H9 (cell line): ENCODE measurements at regions not wholly inside any gene's neighbourhood (a gene's known extent, or its start where the extent isn't known, plus 50 kb on each side); places are given as distances from the start of the nearest gene placed in this dataset.

Experiments used
- DNase-seq: peaks from one replicate; pipeline ENCODE4 v3.0.0-alpha.2; 2017
- H2AFZ ChIP-seq: one replicate; pipeline ENCODE4 v1.6.1; 2013; ENCODE audit warnings: mild to moderate bottlenecking, low read length, control low read depth, moderate library complexity
- H2AK5ac ChIP-seq: 2 replicates; pipeline ENCODE4 v1.6.1; 2013; ENCODE audit warnings: low read length, control low read depth, mixed read lengths; ENCODE audit not compliant: insufficient read length
- H2BK120ac ChIP-seq: one replicate; pipeline ENCODE4 v1.6.1; 2013; ENCODE audit warnings: low read depth, mild to moderate bottlenecking, low read length, control low read depth, inconsistent platforms; ENCODE audit not compliant: poor library complexity, severe bottlenecking
- H2BK12ac ChIP-seq: 2 replicates; pipeline ENCODE4 v1.6.1; 2013; ENCODE audit warnings: low read length, control low read depth, mixed read lengths, low read depth; ENCODE audit not compliant: insufficient read length
- H2BK15ac ChIP-seq: 2 replicates; pipeline ENCODE4 v1.6.1; 2013; ENCODE audit warnings: low read depth, low read length, control low read depth
- H2BK20ac ChIP-seq: one replicate; pipeline ENCODE4 v1.6.1; 2013; ENCODE audit warnings: low read depth, mild to moderate bottlenecking, low read length, control low read depth, inconsistent platforms; ENCODE audit not compliant: poor library complexity, severe bottlenecking
- H2BK5ac ChIP-seq: 2 replicates; pipeline ENCODE4 v1.6.1; 2013; ENCODE audit warnings: low read length, control low read depth, mixed read lengths; ENCODE audit not compliant: insufficient read length
- H3K14ac ChIP-seq: 2 replicates; pipeline ENCODE4 v1.6.1; 2013; ENCODE audit warnings: low read length, control low read depth; ENCODE audit not compliant: insufficient read depth
- H3K18ac ChIP-seq: 2 replicates; pipeline ENCODE4 v1.6.1; 2013; ENCODE audit warnings: low read depth, mild to moderate bottlenecking, mixed read lengths, low read length, control low read depth; ENCODE audit not compliant: insufficient read length
- H3K23ac ChIP-seq: 2 replicates; pipeline ENCODE4 v1.6.1; 2013; ENCODE audit warnings: low read length, control low read depth, mixed read lengths, low read depth; ENCODE audit not compliant: insufficient read length
- H3K23me2 ChIP-seq: 2 replicates; pipeline ENCODE4 v1.6.1; 2013; ENCODE audit warnings: low read depth, mild to moderate bottlenecking, mixed read lengths, low read length, control low read depth; ENCODE audit not compliant: insufficient read length, poor library complexity, severe bottlenecking
- H3K27ac ChIP-seq: 2 replicates; pipeline ENCODE4 v1.5.1; 2013; ENCODE audit warnings: low read length, control low read depth, mixed read lengths, low read depth; ENCODE audit not compliant: insufficient read length
- H3K27me3 ChIP-seq: 2 replicates; pipeline ENCODE4 v1.6.1; 2013; ENCODE audit warnings: low read length, control low read depth, inconsistent platforms; ENCODE audit not compliant: insufficient read depth
- H3K4ac ChIP-seq: 2 replicates; pipeline ENCODE4 v1.6.1; 2013; ENCODE audit warnings: low read depth, mild to moderate bottlenecking, control low read depth, inconsistent platforms, low read length, moderate library complexity
- H3K4me1 ChIP-seq: 2 replicates; pipeline ENCODE4 v1.6.1; 2013; ENCODE audit warnings: low read length, control low read depth, inconsistent platforms; ENCODE audit not compliant: insufficient read depth
- H3K4me2 ChIP-seq: 2 replicates; pipeline ENCODE4 v1.6.1; 2013; ENCODE audit warnings: low read length, control low read depth, mixed read lengths; ENCODE audit not compliant: insufficient read length, insufficient read depth
- H3K56ac ChIP-seq: 2 replicates; pipeline ENCODE4 v1.6.1; 2013; ENCODE audit warnings: low read depth, mild to moderate bottlenecking, mixed read lengths, low read length, control low read depth; ENCODE audit not compliant: insufficient read length
- H3K79me1 ChIP-seq: 2 replicates; pipeline ENCODE4 v1.6.1; 2013; ENCODE audit warnings: low read depth, mild to moderate bottlenecking, moderate library complexity, low read length, control low read depth, inconsistent platforms; ENCODE audit not compliant: insufficient read depth, poor library complexity, severe bottlenecking
- H3K79me2 ChIP-seq: 2 replicates; pipeline ENCODE4 v1.6.1; 2013; ENCODE audit warnings: low read length, control low read depth, inconsistent platforms; ENCODE audit not compliant: insufficient read depth
- H3K9ac ChIP-seq: 2 replicates; pipeline ENCODE4 v1.6.1; 2013; ENCODE audit warnings: low read length, control low read depth, mixed read lengths; ENCODE audit not compliant: insufficient read length; ENCODE audit errors: extremely low read depth
- H3K9me3 ChIP-seq: one replicate; pipeline ENCODE4 v1.6.1; 2013; ENCODE audit warnings: low read depth, low read length, inconsistent platforms; ENCODE audit not compliant: control insufficient read depth
- H3T11ph ChIP-seq: one replicate; pipeline ENCODE4 v1.6.1; 2013; ENCODE audit warnings: mild to moderate bottlenecking, low read length, control low read depth, inconsistent platforms
- H4K20me1 ChIP-seq: one replicate; pipeline ENCODE4 v1.6.1; 2013; ENCODE audit not compliant: control insufficient read depth, insufficient read length, insufficient read depth
- H4K5ac ChIP-seq: 2 replicates; pipeline ENCODE4 v1.6.1; 2013; ENCODE audit warnings: low read depth, mild to moderate bottlenecking, mixed read lengths, low read length, control low read depth; ENCODE audit not compliant: insufficient read length
- H4K8ac ChIP-seq: replicated peaks from 2 replicates; pipeline ENCODE4 v1.6.1; 2013; ENCODE audit warnings: low read length, control low read depth, mixed read lengths, low read depth; ENCODE audit not compliant: insufficient read length
- H4K91ac ChIP-seq: 2 replicates; pipeline ENCODE4 v1.6.1; 2013; ENCODE audit warnings: low read depth, mild to moderate bottlenecking, moderate library complexity, mixed read lengths, low read length, control low read depth; ENCODE audit not compliant: insufficient read length
- H3K27ac Mint-ChIP-seq, 3 experiments: 2 replicates in 2 of 3; 3 replicates in 1 of 3; pipeline ENCODE4 v1.8.0; 2020 to 2021; ENCODE audit warnings: mixed read lengths in 3 of 3, mild to moderate bottlenecking in 1 of 3, moderate library complexity in 1 of 3
- H3K27me3 Mint-ChIP-seq: 2 replicates; pipeline ENCODE4 v1.8.0; 2021; ENCODE audit warnings: low read depth, mild to moderate bottlenecking, moderate library complexity, mixed read lengths
- H3K36me3 Mint-ChIP-seq, 3 experiments: 2 replicates in 2 of 3; 3 replicates in 1 of 3; pipeline ENCODE4 v1.8.0; 2020 to 2021; ENCODE audit warnings: low read depth in 3 of 3, mixed read lengths in 3 of 3; ENCODE audit not compliant: insufficient read depth in 1 of 3
- H3K4me1 Mint-ChIP-seq, 2 experiments: 2 replicates each; pipeline ENCODE4 v1.8.0; 2020; ENCODE audit warnings: mixed read lengths in 2 of 2
- H3K4me3 Mint-ChIP-seq, 2 experiments: 2 replicates in 1 of 2; 3 replicates in 1 of 2; pipeline ENCODE4 v1.8.0; 2020 to 2021; ENCODE audit warnings: mild to moderate bottlenecking in 2 of 2, mixed read lengths in 2 of 2, moderate library complexity in 1 of 2
- H3K9me3 Mint-ChIP-seq, 2 experiments: 2 replicates in 1 of 2; 3 replicates in 1 of 2; pipeline ENCODE4 v1.8.0; 2020; ENCODE audit warnings: mild to moderate bottlenecking in 2 of 2, mixed read lengths in 2 of 2, moderate library complexity in 1 of 2
- CTCF ChIP-seq: fragments of 200-600 bp; sonication (generic); conservative IDR thresholded peaks from 3 replicates; pipeline ENCODE4 v1.8.0; 2021; ENCODE audit warnings: antibody characterized with exemption, mild to moderate bottlenecking
- WGBS: extraction: QIAGEN DNeasy Blood & Tissue Kit; methylation state at CpG from one replicate; pipeline ENCODE4 v1.1.7; 2013; ENCODE audit warnings: missing lambda C conversion rate, low lambda C conversion rate, mixed read lengths; ENCODE audit not compliant: insufficient read length; ENCODE audit errors: extremely low coverage; 5-methylcytosine and 5-hydroxymethylcytosine counted together

- H3K4me1 ChIP-seq, result peaks cover 6% of the 10 kb centered on the region; the same call in 1 of the 2 replicates
- no peaks in the 10 kb centered on the region for H3K79me2 ChIP-seq
- no peak overlapping the region for H4K5ac ChIP-seq
- H3K9ac ChIP-seq, result no peak overlapping the region
- peaks cover 29% of the 10 kb centered on the region; the same call in 1 of the 2 replicates for H3K27me3 ChIP-seq
- Mint-ChIP-seq H3K36me3 (no peaks in the 10 kb centered on the region), H3K4me3 (no peak overlapping the region), H3K27ac (no peak overlapping the region), H3K4me1 (peaks cover 17 to 18% of the 10 kb centered on the region in 2 experiments), H3K27me3 (peaks cover 69% of the 10 kb centered on the region), H3K9me3 (no peaks in the 10 kb centered on the region; a peak in 2 of 5 replicates)
- no peak overlapping the region for H3K27ac ChIP-seq
- H2BK120ac ChIP-seq, result no peak overlapping the region
- no peak overlapping the region for H2BK20ac ChIP-seq
- H3K4ac ChIP-seq, result no peak overlapping the region
- no peaks in the 10 kb centered on the region for H3K79me1 ChIP-seq
- WGBS, result no CpG with 5 or more reads among the region's 7 CpGs
- no peaks in the 10 kb centered on the region for H4K20me1 ChIP-seq
- H2AFZ ChIP-seq, result no peak overlapping the region
- H4K91ac ChIP-seq, result no peak overlapping the region
- H3K23ac ChIP-seq, result no peak overlapping the region
- no peak overlapping the region for H2BK15ac ChIP-seq
- H3K4me2 ChIP-seq, result no peak overlapping the region
- no peak overlapping the region for H4K8ac ChIP-seq
- no peaks in the 10 kb centered on the region for H3K9me3 ChIP-seq
- H3K18ac ChIP-seq, result no peak overlapping the region
- H2BK12ac ChIP-seq, result no peak overlapping the region
- H3T11ph ChIP-seq, result no peak overlapping the region
- no peak overlapping the region for H2AK5ac ChIP-seq
- no peak for DNase-seq
- H3K56ac ChIP-seq, result no peak overlapping the region
- no peak overlapping the region for H3K14ac ChIP-seq
- no peaks in the 10 kb centered on the region for H3K23me2 ChIP-seq
- no peak for TF ChIP-seq CTCF
- no peak overlapping the region for H2BK5ac ChIP-seq
These were observed 144.6 kb upstream of the TBL1XR1 start for GRCh38 chr3:177341736-177342419.
